ENCODE measurements at regions not wholly inside any gene's neighbourhood (a gene's known extent, or its start where the extent isn't known, plus 50 kb on each side); places are given as distances from the start of the nearest gene placed in this dataset.

GRCh38 chr1:193614275-193614674 is 427.9 kb upstream of the B3GALT2 start:
- DNase-seq (ENCODE audit: low read depth) = no peak

- DNase-seq (ENCODE audit: low read depth) = no peak
These were observed 426.6 kb upstream of the B3GALT2 start for GRCh38 chr1:193613041-193613440.

GRCh38 chr1:193609592-193609991 is 423.2 kb upstream of the B3GALT2 start:
- DNase-seq (ENCODE audit: low read depth) = no peak

- no peak for DNase-seq (ENCODE audit: low read depth)
These were observed 421.4 kb upstream of the B3GALT2 start for GRCh38 chr1:193607787-193608186.

GRCh38 chr1:193606035-193606434 is 419.6 kb upstream of the B3GALT2 start:
- DNase-seq (ENCODE audit: low read depth) = no peak

DNA sequence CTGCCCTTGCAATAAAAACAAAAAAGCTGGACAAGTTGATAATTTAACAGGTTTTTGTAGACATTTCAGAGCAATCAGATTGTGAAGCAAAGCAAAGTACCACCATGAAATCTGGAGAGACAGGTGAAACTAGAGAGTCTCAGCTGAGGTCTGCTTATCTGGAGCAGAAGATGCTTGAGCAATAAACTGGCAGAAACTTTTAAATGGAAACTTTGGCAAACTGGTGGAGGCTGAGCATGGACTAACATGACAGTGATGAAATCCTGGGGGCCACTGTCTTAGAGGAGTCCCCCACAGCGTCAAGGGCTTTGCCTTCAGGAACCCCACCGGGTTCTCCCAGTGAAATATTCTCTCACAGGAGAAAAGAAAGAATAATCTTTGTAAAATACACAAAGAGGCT is 416.3 kb upstream of the B3GALT2 start:
- DNase-seq (ENCODE audit: low read depth) = no peak

DNA sequence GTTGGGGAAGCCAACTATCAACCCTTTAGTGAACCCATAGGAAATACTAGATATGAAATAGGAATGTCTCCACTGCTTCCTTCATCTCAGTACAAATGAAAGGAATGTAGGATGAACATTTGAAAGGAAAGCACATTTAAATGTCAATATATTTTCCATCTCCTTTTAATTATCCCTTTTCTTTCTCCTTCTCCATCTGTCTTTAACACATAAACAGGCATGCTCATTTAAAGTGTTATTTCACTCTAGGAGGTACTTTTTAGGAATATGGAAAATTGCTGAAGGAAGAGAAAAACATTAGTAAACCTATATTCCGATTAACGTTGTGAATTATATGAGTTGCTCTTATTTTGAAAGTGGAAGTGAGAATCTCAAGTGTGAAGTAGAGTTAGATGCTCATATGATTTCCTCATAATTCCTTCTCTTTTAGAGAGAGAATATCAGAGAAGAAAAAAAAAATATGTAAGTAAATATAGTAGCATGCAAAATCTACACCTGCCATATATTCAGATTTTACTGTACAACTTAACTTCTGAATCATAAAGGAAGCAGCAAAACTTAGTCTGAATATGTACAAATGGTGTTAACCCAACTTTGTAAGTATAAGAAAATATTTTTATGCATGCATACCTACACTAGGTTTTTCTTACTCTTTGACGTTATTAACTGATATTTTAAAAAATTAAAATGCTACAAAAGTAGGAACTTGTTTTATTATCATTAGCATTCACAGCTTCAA is 406.9 kb upstream of the B3GALT2 start:
- no peak for DNase-seq (ENCODE audit: low read depth)

DNA sequence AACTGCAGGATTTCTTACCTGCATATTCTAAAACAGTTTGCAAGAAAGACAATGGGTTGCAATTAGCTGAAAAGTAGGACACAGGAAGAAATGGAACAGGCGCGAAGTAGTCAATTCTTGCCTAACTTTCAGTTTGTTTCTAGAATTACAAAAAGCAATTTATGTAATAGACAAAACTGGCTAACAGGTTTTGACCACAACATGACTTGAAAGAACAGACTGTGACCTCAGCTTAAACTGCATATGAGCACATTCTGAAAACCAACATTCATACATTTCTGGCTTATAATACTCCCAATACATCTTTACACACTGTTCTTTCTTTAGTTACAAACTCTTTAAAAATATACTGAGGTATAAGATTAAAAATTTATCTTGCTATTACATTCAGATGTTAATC is 405.9 kb upstream of the B3GALT2 start:
- no peak for DNase-seq (ENCODE audit: low read depth)

GRCh38 chr1:193590102-193590501 is 403.7 kb upstream of the B3GALT2 start:
- no peak for DNase-seq (ENCODE audit: low read depth)

DNA sequence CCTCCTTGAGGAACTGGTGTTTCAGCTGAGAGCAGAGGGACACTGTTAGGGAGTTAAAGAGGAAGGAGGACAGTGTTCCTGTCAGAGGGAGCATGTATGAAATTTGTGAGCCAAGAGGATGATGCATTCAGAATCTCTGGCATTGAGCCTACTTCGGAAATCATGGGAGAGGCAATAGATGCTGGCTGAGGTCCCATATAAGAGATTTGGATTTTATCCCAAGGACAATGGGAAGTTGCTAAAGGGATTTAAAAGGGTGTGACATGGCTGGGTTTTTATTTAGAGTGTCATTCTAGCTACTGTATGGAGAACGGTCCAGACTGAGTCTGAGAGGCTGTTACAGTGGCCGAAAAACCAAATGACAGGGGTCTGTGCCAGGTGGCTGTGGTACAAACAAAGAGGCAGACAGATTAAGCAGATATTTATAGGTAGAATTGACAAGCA is 403.2 kb upstream of the B3GALT2 start:
- DNase-seq (ENCODE audit: low read depth) = no peak

GRCh38 chr1:193588311-193589082 is 402.1 kb upstream of the B3GALT2 start:
- DNase-seq (ENCODE audit: low read depth) = no peak

- no peak for DNase-seq (ENCODE audit: low read depth)
These were observed 398.4 kb upstream of the B3GALT2 start for GRCh38 chr1:193584731-193585239.

DNA sequence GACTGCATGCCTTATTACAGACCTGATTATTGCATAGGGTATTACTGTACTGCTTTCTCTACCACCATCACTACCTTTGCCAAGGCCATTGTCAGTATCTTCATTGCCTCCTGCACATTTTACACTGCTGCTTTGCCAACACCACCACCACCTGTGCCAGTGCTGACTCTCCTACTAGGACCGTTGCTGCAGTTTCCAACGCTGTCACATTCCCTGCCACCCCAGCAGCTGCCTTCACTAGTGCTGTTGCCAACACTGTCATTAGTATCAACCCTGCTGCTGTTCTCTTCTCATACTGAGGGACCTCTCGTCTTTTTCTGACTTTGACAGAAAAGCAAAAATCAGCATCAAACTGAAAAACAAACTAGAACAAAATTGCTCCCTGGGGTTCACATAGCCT is 394.9 kb upstream of the B3GALT2 start:
- no peak for DNase-seq (ENCODE audit: low read depth)

DNA sequence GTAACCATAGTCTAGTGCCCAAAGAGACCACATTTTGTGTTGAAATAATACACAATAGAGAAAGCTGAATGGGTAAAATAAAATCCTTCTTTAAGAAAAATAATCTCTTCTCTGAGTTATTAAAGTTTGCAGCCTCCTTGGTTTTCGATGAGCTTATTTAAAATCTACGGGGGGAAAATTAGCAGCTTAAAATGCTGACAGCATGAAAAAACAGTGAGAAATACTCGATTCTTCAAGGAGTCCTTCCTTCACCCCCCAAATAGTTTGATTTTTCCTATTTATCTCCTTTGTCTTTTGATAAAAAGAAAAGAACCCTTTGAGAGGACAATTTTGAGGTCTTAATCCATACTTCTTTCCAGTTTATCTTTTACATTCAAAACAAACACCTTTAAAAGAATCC is 394.0 kb upstream of the B3GALT2 start:
- DNase-seq (ENCODE audit: low read depth) = no peak

DNA sequence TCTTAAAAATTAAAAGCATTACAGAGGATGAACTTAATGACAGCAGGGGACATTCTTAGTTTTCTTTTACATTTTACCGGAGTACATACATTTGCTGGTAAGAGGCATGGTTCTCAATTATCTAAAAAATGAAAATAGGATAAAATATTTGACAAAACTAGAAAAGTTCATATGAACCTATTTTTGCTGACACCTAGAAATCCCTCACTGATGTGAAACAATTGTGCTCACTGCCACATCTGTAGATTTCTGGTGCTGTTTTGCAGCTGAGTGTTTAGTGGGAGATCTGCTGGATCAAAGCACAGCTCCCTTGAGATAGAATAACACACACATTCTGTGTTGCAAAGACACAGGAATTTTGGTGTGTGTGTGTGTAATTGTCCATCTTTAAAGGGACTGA is 392.9 kb upstream of the B3GALT2 start:
- DNase-seq (ENCODE audit: low read depth) = no peak

DNA sequence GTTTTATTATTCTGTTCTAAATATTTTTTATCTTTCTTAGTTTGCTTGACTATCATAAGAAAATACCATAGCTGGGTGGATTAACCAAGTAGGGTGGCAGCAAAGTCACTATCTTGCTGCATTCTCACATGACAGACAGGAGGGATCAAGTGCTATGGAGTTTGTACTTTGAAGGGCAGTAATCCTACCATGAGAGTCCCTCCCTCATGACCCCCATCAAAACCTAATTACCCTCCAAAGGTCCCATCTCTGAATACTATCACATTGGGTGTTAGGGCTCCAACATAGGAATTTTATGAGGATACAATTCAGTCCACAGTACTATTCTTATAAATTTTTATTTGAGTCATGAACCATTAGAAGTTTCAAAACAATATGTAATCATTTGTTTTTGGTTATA is 388.5 kb upstream of the B3GALT2 start:
- no peak for DNase-seq (ENCODE audit: low read depth)

GRCh38 chr1:193569983-193570269 is 383.5 kb upstream of the B3GALT2 start:
- DNase-seq (ENCODE audit: low read depth) = no peak

DNA sequence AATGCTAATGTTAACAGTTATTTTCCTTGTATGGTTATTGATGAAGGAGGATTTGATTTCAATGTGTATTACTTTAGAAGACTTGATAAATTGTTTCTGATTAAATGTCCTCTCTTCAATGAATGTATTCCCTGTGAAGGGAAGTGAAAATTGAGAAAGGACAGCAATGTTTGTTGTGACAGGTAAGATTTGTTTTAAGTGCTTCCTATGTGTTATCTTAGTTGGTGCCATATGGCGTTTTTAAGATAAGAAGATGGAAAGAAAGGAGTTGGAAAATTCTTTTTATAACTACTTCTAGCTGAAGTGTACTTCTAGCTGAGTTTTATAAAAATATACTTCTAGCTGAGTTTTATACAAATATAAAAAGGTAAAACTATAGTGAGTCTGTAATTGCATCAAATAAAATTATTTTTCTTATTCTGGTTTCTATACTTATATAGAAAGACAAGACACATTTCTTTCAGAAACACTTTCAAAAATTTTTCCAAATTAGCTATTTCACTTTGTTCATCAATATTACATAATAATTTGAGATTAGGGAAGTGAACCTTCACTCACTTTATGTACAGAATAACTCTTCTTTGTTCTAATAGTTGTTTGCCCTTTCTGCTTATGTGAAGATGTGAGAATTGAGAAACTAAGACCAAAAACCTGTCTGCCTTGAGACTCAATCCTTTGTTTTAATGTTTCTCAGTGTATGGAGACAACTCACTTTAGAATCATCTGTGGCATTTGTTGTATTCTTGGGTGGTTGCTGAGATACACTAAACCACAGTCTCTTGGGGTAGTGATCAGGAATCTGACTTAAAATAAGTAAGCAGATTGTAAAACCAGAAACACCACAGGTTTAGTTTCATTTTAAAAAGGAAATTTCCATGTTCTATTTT is 382.9 kb upstream of the B3GALT2 start:
- DNase-seq (ENCODE audit: low read depth) = no peak

DNA sequence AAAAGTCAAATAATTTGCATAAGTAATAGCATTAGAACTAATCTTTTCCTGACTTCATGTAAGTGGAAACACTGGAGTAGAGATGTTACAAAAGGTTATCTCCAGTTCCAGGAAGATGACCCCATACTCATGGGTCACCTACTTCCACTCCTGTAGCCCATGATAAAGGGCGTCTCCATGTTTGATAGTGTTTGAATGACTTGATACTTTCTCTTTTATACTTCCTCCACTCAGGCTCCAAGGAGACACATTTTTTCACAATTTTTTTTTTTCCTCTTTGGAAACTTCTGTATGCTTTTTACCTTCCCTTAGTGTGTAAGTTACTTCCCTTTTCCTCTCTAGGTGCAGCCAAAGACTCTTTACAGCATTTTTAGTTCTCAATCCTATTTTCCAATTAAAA is 382.1 kb upstream of the B3GALT2 start:
- DNase-seq (ENCODE audit: low read depth) = no peak

- DNase-seq (ENCODE audit: low read depth) = no peak
These were observed 381.5 kb upstream of the B3GALT2 start for GRCh38 chr1:193567937-193568336.

DNA sequence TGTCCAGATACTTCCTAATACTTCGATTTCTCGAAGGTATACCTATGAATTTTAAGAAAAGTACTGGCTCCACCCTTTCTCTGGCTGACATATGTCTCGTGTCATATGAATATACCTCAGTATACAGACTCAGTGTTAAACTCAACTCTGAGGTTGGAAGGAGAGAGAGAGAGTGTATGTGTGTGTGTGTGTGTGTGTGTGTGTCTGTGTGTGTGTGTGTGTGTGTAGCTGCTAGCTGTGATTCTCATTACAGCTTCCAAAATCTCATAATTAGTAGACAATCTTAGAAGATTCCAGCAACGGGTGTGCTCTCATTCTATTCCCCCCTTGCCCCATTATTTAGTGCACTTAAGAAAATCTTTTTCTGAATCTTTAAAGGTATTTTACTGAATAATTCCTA is 380.3 kb upstream of the B3GALT2 start:
- no peak for DNase-seq (ENCODE audit: low read depth)

- DNase-seq (ENCODE audit: low read depth) = no peak
These were observed 379.7 kb upstream of the B3GALT2 start for GRCh38 chr1:193565971-193566577.

Data from T follicular helper cell (primary cell).